ENCODE measurements at regions not wholly inside any gene's neighbourhood (a gene's known extent, or its start where the extent isn't known, plus 50 kb on each side); places are given as distances from the start of the nearest gene placed in this dataset.

- H3K4me3 ChIP-seq (ENCODE audit: low read depth in 1 of 5, low read length in 5 of 5): no peak overlapping the region
- no peaks in the 10 kb centered on the region for H3K36me3 ChIP-seq (ENCODE audit: control insufficient read depth in 5 of 5, insufficient read depth in 5 of 5, low read length in 5 of 5)
- H3K9ac ChIP-seq (ENCODE audit: low read length in 5 of 5): no peak overlapping the region
- no peaks in the 10 kb centered on the region for H3K27me3 ChIP-seq (ENCODE audit: control insufficient read depth in 5 of 5, insufficient read depth in 4 of 5, low read length in 5 of 5)
- H3K27ac ChIP-seq (ENCODE audit: low read depth, low read length): no peak overlapping the region
- peaks cover 0 to 9% (median 6%) of the 10 kb centered on the region in 5 donors for H3K4me1 ChIP-seq (ENCODE audit: control insufficient read depth in 5 of 5, insufficient read depth in 5 of 5, low read length in 5 of 5)
- H3K9me3 ChIP-seq (ENCODE audit: control insufficient read depth in 5 of 5, low read length in 5 of 5): no peaks in the 10 kb centered on the region
Observed at GRCh38 chr9:16337322-16338029, 533.0 kb downstream of the BNC2 start.

- no peak overlapping the region for H3K9ac ChIP-seq (ENCODE audit: low read length in 5 of 5)
- H3K36me3 ChIP-seq (ENCODE audit: control insufficient read depth in 5 of 5, insufficient read depth in 5 of 5, low read length in 5 of 5): no peaks in the 10 kb centered on the region
- no peaks in the 10 kb centered on the region for H3K27me3 ChIP-seq (ENCODE audit: control insufficient read depth in 5 of 5, insufficient read depth in 4 of 5, low read length in 5 of 5)
- no peak overlapping the region for H3K27ac ChIP-seq (ENCODE audit: low read depth, low read length)
- peaks cover 0 to 22% (median 17%) of the 10 kb centered on the region in 5 donors for H3K4me1 ChIP-seq (ENCODE audit: control insufficient read depth in 5 of 5, insufficient read depth in 5 of 5, low read length in 5 of 5)
- H3K4me3 ChIP-seq (ENCODE audit: low read depth in 1 of 5, low read length in 5 of 5): no peak overlapping the region
- H3K9me3 ChIP-seq (ENCODE audit: control insufficient read depth in 5 of 5, low read length in 5 of 5): no peaks in the 10 kb centered on the region
Observed at GRCh38 chr9:16341177-16341576, 529.3 kb downstream of the BNC2 start.

GRCh38 chr9:16342246-16343020, 528.0 kb downstream of the BNC2 start:
- Histone ChIP-seq H3K4me1 (ENCODE audit: control insufficient read depth in 5 of 5, insufficient read depth in 5 of 5, low read length in 5 of 5) (peaks cover 0 to 20% (median 17%) of the 10 kb centered on the region in 5 donors), H3K4me3 (ENCODE audit: low read depth in 1 of 5, low read length in 5 of 5) (no peak overlapping the region), H3K9ac (ENCODE audit: low read length in 5 of 5) (no peak overlapping the region), H3K36me3 (ENCODE audit: control insufficient read depth in 5 of 5, insufficient read depth in 5 of 5, low read length in 5 of 5) (no peaks in the 10 kb centered on the region), H3K27ac (ENCODE audit: low read depth, low read length) (peak overlapping the region; percentile 73), H3K9me3 (ENCODE audit: control insufficient read depth in 5 of 5, low read length in 5 of 5) (no peaks in the 10 kb centered on the region), H3K27me3 (ENCODE audit: control insufficient read depth in 5 of 5, insufficient read depth in 4 of 5, low read length in 5 of 5) (no peaks in the 10 kb centered on the region)

GRCh38 chr9:16343249-16344237, 526.9 kb downstream of the BNC2 start:
- Histone ChIP-seq H3K27ac (ENCODE audit: low read depth, low read length) (peak overlapping the region; percentile 73), H3K9me3 (ENCODE audit: control insufficient read depth in 5 of 5, low read length in 5 of 5) (no peaks in the 10 kb centered on the region), H3K4me1 (ENCODE audit: control insufficient read depth in 5 of 5, insufficient read depth in 5 of 5, low read length in 5 of 5) (peaks cover 0 to 20% (median 17%) of the 10 kb centered on the region in 5 donors), H3K9ac (ENCODE audit: low read length in 5 of 5) (no peak overlapping the region), H3K36me3 (ENCODE audit: control insufficient read depth in 5 of 5, insufficient read depth in 5 of 5, low read length in 5 of 5) (no peaks in the 10 kb centered on the region), H3K4me3 (ENCODE audit: low read depth in 1 of 5, low read length in 5 of 5) (no peak overlapping the region), H3K27me3 (ENCODE audit: control insufficient read depth in 5 of 5, insufficient read depth in 4 of 5, low read length in 5 of 5) (no peaks in the 10 kb centered on the region)

GRCh38 chr9:16344343-16344742, 526.1 kb downstream of the BNC2 start:
- Histone ChIP-seq H3K9me3 (ENCODE audit: control insufficient read depth in 5 of 5, low read length in 5 of 5) (no peaks in the 10 kb centered on the region), H3K4me3 (ENCODE audit: low read depth in 1 of 5, low read length in 5 of 5) (no peak overlapping the region), H3K4me1 (ENCODE audit: control insufficient read depth in 5 of 5, insufficient read depth in 5 of 5, low read length in 5 of 5) (peaks cover 0 to 20% (median 17%) of the 10 kb centered on the region in 5 donors), H3K36me3 (ENCODE audit: control insufficient read depth in 5 of 5, insufficient read depth in 5 of 5, low read length in 5 of 5) (no peaks in the 10 kb centered on the region), H3K27ac (ENCODE audit: low read depth, low read length) (peak overlapping the region; percentile 73), H3K27me3 (ENCODE audit: control insufficient read depth in 5 of 5, insufficient read depth in 4 of 5, low read length in 5 of 5) (no peaks in the 10 kb centered on the region), H3K9ac (ENCODE audit: low read length in 5 of 5) (no peak overlapping the region)

- Histone ChIP-seq H3K9ac (ENCODE audit: low read length in 5 of 5) (no peak overlapping the region), H3K27ac (ENCODE audit: low read depth, low read length) (no peak overlapping the region), H3K4me1 (ENCODE audit: control insufficient read depth in 5 of 5, insufficient read depth in 5 of 5, low read length in 5 of 5) (peaks cover 0 to 20% (median 17%) of the 10 kb centered on the region in 5 donors), H3K4me3 (ENCODE audit: low read depth in 1 of 5, low read length in 5 of 5) (no peak overlapping the region), H3K36me3 (ENCODE audit: control insufficient read depth in 5 of 5, insufficient read depth in 5 of 5, low read length in 5 of 5) (no peaks in the 10 kb centered on the region), H3K27me3 (ENCODE audit: control insufficient read depth in 5 of 5, insufficient read depth in 4 of 5, low read length in 5 of 5) (no peaks in the 10 kb centered on the region), H3K9me3 (ENCODE audit: control insufficient read depth in 5 of 5, low read length in 5 of 5) (no peaks in the 10 kb centered on the region)
Observed at GRCh38 chr9:16345902-16346301, 524.6 kb downstream of the BNC2 start.

- H3K36me3 ChIP-seq (ENCODE audit: control insufficient read depth in 5 of 5, insufficient read depth in 5 of 5, low read length in 5 of 5): no peaks in the 10 kb centered on the region
- H3K9ac ChIP-seq (ENCODE audit: low read length in 5 of 5): no peak overlapping the region
- no peak overlapping the region for H3K27ac ChIP-seq (ENCODE audit: low read depth, low read length)
- no peaks in the 10 kb centered on the region for H3K9me3 ChIP-seq (ENCODE audit: control insufficient read depth in 5 of 5, low read length in 5 of 5)
- no peak overlapping the region for H3K4me3 ChIP-seq (ENCODE audit: low read depth in 1 of 5, low read length in 5 of 5)
- H3K27me3 ChIP-seq (ENCODE audit: control insufficient read depth in 5 of 5, insufficient read depth in 4 of 5, low read length in 5 of 5): no peaks in the 10 kb centered on the region
- H3K4me1 ChIP-seq (ENCODE audit: control insufficient read depth in 5 of 5, insufficient read depth in 5 of 5, low read length in 5 of 5): peaks cover 0 to 12% (median 7%) of the 10 kb centered on the region in 5 donors
Observed at GRCh38 chr9:16347886-16348285, 522.6 kb downstream of the BNC2 start.

GRCh38 chr9:16348531-16348930, 521.9 kb downstream of the BNC2 start:
- H3K9me3 ChIP-seq (ENCODE audit: control insufficient read depth in 5 of 5, low read length in 5 of 5): no peaks in the 10 kb centered on the region
- no peak overlapping the region for H3K4me3 ChIP-seq (ENCODE audit: low read depth in 1 of 5, low read length in 5 of 5)
- peaks cover 0 to 7% (median 4%) of the 10 kb centered on the region in 5 donors for H3K4me1 ChIP-seq (ENCODE audit: control insufficient read depth in 5 of 5, insufficient read depth in 5 of 5, low read length in 5 of 5)
- H3K36me3 ChIP-seq (ENCODE audit: control insufficient read depth in 5 of 5, insufficient read depth in 5 of 5, low read length in 5 of 5): no peaks in the 10 kb centered on the region
- H3K9ac ChIP-seq (ENCODE audit: low read length in 5 of 5): no peak overlapping the region
- no peak overlapping the region for H3K27ac ChIP-seq (ENCODE audit: low read depth, low read length)
- no peaks in the 10 kb centered on the region for H3K27me3 ChIP-seq (ENCODE audit: control insufficient read depth in 5 of 5, insufficient read depth in 4 of 5, low read length in 5 of 5)

- Histone ChIP-seq H3K4me1 (ENCODE audit: control insufficient read depth in 5 of 5, insufficient read depth in 5 of 5, low read length in 5 of 5) (no peaks in the 10 kb centered on the region), H3K27ac (ENCODE audit: low read depth, low read length) (no peak overlapping the region), H3K27me3 (ENCODE audit: control insufficient read depth in 5 of 5, insufficient read depth in 4 of 5, low read length in 5 of 5) (no peaks in the 10 kb centered on the region), H3K36me3 (ENCODE audit: control insufficient read depth in 5 of 5, insufficient read depth in 5 of 5, low read length in 5 of 5) (no peaks in the 10 kb centered on the region), H3K4me3 (ENCODE audit: low read depth in 1 of 5, low read length in 5 of 5) (no peak overlapping the region), H3K9me3 (ENCODE audit: control insufficient read depth in 5 of 5, low read length in 5 of 5) (no peaks in the 10 kb centered on the region), H3K9ac (ENCODE audit: low read length in 5 of 5) (no peak overlapping the region)
Observed at GRCh38 chr9:16352251-16352650, 518.2 kb downstream of the BNC2 start.
